GM08714 (cell line): ENCODE measurements at regions not wholly inside any gene's neighbourhood (a gene's known extent, or its start where the extent isn't known, plus 50 kb on each side); places are given as distances from the start of the nearest gene placed in this dataset.

Source experiments
- H3K4me3 ChIP-seq: fragments of 200-500 bp; sonication (Bioruptor generic); 2 replicates; pipeline ENCODE4 v1.5.1; 2014; ENCODE audit warnings: mild to moderate bottlenecking, low read length, inconsistent platforms
- ZNF274 ChIP-seq: IDR thresholded peaks from 2 replicates; pipeline ENCODE4 v1.6.1; 2012; ENCODE audit warnings: mild to moderate bottlenecking, low read depth, low read length

GRCh38 chr1:229102741-229103391 lies 168.0 kb upstream of the RAB4A start:
- no peak overlapping the region for H3K4me3 ChIP-seq
- no peak for TF ChIP-seq ZNF274

GRCh38 chr1:229104654-229105053 lies 166.3 kb upstream of the RAB4A start:
- TF ChIP-seq ZNF274 = no peak
- H3K4me3 ChIP-seq = no peak overlapping the region

- no peak for TF ChIP-seq ZNF274
- no peak overlapping the region for H3K4me3 ChIP-seq
Measured at GRCh38 chr1:229105109-229105508, 165.8 kb upstream of the RAB4A start.

GRCh38 chr1:229105822-229106525 lies 164.9 kb upstream of the RAB4A start:
- no peak for TF ChIP-seq ZNF274
- H3K4me3 ChIP-seq = no peak overlapping the region

GRCh38 chr1:229106526-229107125 lies 164.3 kb upstream of the RAB4A start:
- TF ChIP-seq ZNF274 = no peak
- no peak overlapping the region for H3K4me3 ChIP-seq

- TF ChIP-seq ZNF274 = no peak
- no peak overlapping the region for H3K4me3 ChIP-seq
Measured at GRCh38 chr1:229107304-229107815, 163.6 kb upstream of the RAB4A start.

- H3K4me3 ChIP-seq = no peak overlapping the region
- no peak for TF ChIP-seq ZNF274
Measured at GRCh38 chr1:229107972-229108371, 162.9 kb upstream of the RAB4A start.

- TF ChIP-seq ZNF274 = no peak
- H3K4me3 ChIP-seq = no peak overlapping the region
Measured at GRCh38 chr1:229108598-229109201, 162.2 kb upstream of the RAB4A start.

- TF ChIP-seq ZNF274 = no peak
Measured at GRCh38 chr1:229109320-229109761, 161.6 kb upstream of the RAB4A start.

GRCh38 chr1:229110986-229111385 lies 159.9 kb upstream of the RAB4A start:
- H3K4me3 ChIP-seq = no peak overlapping the region
- no peak for TF ChIP-seq ZNF274

More at GRCh38 chr1:229109320-229109761, 161.6 kb upstream of the RAB4A start:
- no peak overlapping the region for H3K4me3 ChIP-seq

GRCh38 chr1:229111703-229112319 lies 159.1 kb upstream of the RAB4A start:
- H3K4me3 ChIP-seq = no peak overlapping the region
- no peak for TF ChIP-seq ZNF274

- TF ChIP-seq ZNF274 = no peak
- H3K4me3 ChIP-seq = no peak overlapping the region
Measured at GRCh38 chr1:229112832-229113548, 157.9 kb upstream of the RAB4A start.

GRCh38 chr1:229114315-229114714 lies 156.6 kb upstream of the RAB4A start:
- H3K4me3 ChIP-seq = no peak overlapping the region
- TF ChIP-seq ZNF274 = no peak
